NCI-H146 treated with DMSO at 0.1 percent for 48 hours (cell line): ENCODE measurements at regions not wholly inside any gene's neighbourhood (a gene's known extent, or its start where the extent isn't known, plus 50 kb on each side); places are given as distances from the start of the nearest gene placed in this dataset.

Experiments
- DNase-seq: peaks from one replicate; lab custom pipeline; 2025; ENCODE audit not compliant: unreplicated experiment; lab: John Stamatoyannopoulos, UW

DNA sequence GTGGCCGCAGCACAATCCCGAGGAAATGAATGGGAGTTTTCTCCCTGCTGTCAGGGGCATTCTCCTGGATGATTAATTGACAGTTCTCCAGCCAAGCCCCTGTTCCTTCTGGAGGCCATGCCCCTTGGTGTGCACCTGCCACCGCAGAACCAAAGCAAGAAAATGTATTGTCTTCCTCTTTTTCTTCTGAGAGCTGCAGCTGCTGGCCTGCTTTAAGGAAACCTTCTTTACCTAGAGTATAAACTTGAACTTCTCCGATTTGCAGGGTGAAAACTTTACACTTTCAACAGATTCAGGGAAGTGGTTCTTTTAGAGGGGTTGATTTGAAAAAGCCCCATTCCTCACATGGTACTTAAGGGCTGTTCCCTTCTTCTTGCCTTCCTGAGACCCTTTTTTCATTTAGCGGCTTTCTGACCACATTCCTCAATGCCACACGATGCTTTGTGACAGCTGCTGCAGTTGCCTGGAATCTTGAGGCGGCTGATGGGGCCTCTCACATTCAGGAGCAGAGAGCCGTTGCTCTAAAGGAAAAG, 402.8 kb downstream of the TXNL1 start:
- DNase-seq = no peak

DNA sequence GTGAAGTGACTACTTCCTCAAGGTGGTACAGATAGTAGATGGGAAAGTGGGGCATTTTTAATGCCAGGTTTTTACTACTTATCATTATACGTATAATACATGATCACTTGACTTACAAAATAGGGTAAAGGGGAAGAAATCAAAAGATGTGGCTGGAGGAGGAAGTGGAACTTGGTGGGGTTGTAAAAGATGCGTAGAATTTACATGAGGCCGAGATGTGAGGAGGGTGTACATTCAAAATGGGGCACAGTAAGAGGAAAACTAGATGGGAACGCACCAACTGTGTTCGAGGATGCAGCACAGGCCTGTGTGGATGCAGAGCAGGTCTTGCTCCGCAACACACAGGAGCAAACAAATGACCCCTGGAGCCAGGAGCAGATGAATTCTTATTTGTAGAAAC, 403.3 kb downstream of the TXNL1 start:
- DNase-seq = no peak

DNA sequence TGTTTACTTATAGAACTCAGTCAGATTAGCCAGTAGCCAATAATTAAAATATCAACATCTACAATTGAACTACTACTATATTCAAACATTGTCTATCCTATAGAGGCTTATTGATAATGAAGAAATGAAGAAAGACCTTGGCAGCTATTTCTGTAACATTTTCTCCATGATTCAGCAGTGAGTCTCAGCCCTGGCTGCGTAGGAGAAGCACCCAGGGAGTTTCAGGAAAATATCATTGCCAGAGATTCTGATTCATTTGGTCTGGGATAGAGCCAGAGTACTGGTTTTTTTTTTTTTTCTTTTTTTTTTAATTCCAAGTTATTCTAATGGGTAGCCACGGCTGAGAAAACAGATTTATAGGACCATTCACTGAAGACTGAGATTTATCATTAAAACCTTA, 404.8 kb downstream of the TXNL1 start:
- no peak for DNase-seq

DNA sequence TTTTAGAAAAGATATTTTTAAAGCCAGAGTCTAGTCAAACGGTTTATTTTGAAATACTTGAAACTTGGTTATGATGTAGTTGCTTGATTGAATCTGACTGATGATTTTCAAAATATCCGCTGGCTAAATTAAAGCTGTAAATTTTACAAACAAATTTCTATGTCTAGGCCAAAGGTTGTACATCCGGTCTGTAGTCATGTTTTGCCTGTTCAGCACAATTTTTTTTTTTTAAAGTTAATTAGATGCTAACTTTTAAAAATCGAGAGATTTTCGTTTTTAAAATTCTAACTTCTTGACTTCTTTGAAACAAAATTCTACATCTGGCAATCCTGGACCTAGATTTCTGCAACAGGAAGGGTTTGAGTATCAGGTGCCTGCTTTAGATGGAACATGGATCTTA, 412.4 kb downstream of the TXNL1 start:
- DNase-seq = no peak

DNA sequence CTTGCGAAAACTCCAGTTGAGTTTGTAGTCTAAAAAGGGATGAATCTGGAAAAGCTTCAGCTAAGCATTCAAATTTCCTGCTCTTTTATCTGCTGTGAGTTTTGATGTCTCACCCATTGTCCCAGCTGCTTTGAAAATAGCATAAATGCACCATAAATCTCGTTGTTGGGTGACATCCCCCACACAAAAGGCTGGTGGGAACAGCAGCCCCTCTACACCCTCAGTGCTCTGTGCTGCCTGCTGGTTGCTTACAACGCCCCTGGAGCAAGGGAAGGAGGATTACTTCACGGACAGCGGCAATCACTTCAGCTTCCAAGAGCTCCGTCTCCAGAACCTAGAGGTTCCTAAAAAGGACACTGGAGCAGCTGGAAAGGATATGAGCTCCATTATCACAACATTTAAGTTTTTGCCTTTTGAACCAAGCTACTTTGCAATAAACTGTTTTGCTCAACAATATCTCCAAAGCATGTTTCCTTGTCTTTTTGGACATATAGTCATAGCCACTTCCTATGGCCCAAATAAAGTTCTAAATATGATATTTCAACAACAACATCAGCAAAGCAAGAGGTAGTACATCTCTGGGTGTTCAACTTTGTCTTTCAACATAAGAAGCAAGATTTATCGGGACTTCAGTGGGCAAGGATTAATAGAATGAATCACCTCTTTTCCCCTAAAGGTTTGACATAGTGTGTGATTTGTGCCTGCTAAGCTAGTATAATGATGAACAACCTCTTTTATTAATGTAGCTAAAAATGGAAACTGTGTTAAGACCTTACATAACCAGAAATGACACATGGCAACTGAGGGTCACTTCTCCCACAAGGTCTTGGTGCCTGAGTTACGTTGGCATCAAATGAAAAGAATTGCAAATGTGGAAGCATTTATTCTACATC, 413.5 kb downstream of the TXNL1 start:
- DNase-seq = no peak

DNA sequence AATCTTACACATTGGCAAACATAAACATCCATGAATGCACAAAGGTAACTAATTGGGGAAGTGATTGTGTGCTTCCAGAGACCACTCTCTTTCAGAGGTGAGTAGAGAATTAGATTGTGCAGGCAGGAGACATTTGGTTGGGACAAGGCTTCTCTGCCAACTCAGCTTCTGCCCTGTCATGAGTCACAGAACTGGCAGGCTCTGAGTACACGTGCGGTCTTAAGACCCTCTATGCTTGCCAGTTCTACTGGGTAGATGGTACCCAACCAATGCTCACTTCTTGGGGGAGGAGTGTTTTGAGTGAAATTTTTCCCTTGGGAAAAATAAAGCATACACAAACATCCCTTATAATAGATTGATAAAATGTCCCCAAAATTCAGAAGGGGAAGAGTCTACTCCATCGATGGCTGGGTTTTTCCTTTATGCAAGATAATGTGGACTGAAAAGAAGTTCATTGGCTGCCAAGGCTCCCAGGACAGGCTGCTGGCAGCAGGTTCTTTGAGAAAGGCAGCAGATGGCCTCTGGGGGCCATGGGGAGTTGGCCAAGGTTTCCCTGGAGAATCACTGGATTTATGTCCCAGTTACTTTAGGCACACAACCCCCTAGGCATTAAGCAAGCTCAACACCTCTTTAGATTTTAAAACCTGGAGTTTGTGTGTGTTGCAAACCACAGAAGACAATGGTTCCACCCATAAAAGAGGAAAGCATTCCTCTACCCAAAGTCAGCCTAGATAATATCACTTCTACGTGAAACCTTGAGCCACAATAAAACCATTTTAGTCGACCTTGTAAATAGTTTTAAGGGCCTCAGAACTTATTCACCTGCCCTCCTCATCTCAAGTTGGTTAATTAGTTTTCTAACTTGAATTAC, 417.0 kb downstream of the TXNL1 start:
- DNase-seq = no peak

DNA sequence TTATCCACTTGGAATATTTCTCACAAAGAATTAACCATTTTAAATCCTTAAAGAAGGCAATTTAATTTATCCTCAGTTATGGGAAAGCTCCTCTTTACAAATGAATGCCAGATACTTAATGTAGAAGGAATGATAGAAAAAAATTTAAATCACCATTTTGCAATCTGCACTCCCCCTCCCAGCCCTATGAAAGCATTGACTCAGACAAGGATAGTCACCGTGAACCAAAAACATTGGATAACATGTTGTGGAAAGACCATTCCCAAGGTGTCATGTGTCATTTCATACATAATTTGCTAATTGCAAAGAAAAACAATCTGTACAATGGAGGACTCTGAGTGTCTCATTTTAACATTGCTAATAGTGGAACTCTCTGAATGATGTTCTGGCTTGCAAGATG, 421.0 kb downstream of the TXNL1 start:
- no peak for DNase-seq

DNA sequence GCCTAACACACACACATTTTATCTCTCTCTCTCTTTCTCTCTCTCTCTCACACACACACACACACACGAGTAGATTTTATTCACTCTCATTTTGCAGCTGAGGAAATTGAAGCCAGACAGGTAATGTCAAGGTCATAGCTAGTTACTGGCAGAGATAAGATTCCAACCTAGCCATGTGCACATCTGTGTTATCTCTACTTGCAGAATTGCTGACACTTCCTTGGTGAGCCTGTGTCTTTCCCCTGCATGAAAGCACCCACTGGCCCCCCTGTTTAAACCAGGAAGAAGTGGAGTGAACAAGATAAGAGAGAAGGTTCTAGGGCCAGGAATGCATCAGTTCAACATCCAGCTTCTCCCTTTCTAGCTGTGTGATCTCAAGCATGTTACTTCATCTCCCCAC, 423.7 kb downstream of the TXNL1 start:
- DNase-seq = no peak

DNA sequence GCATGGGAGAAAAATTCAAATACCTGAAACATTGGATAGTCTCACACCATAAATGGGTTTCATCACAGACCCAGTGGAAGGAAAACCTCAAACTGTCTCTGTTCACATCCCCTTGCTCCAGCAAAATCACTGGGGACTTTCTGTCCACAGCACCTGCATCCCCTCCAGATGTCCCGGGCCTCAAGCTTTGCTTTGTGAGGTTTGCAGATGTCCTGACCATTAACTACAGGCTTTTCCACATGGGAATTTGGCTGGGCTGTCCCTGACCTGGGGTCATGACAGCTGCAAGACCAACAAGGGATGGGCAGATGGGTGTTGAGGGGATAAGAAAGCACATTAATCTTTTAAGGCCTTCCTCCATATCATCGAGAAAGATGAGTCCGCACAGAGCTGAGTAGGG, 427.9 kb downstream of the TXNL1 start:
- no peak for DNase-seq

DNA sequence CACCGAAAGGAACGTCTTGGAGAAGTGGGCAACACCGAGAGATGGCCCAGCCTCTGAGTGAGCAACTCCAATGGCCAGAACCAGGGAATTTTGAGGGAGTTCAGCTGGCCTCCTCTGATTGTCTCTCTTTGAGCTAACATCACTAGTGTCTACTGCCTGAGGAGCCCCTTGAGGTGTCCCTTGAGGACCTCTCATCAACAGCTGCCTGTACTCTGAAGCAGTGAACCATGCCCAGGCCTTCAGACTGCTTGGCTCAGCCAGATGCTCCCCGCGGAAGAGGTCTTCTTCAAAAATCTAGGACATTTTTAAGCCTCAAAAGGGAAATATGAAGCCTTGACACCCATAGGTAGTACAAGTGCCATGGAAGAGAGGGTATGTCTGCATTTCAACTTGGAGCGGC, 430.4 kb downstream of the TXNL1 start:
- no peak for DNase-seq

DNA sequence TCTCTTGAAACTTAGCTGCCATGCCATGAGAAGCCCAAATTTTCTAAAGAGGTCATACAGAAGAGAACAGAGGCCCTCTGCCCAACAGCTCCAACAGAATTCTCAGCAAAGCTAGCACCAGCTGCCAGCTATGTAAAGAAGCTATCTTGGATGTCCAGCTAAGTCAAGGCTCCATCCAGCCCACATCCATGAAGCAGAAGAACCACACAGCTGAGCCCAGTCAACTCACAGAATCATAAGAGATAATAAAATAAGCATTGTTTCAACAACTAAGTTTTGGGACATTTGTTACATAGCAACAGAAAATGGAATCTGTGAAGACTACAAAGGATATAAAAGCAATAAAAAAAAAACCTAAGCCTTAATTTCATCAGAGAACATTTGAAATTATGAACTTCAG, 434.3 kb downstream of the TXNL1 start:
- no peak for DNase-seq

DNA sequence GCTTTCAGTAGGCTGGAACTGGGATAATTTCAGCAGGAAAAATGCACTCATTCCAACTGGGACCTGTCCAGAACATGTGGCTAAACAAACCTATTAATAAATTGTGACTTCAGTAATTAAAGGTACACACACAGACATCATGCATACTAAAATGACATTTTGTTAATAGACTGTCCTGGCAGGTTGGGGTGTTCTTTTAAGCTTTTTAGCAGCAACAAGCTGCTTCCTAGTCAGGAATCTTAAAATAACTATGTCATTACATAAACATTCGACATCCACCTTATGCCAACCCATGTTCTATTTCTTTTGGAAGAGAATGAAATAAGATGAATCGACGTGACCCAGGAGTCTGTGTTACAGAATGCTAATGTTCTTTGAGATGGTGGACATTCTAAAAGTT, 435.7 kb downstream of the TXNL1 start:
- DNase-seq = no peak

DNA sequence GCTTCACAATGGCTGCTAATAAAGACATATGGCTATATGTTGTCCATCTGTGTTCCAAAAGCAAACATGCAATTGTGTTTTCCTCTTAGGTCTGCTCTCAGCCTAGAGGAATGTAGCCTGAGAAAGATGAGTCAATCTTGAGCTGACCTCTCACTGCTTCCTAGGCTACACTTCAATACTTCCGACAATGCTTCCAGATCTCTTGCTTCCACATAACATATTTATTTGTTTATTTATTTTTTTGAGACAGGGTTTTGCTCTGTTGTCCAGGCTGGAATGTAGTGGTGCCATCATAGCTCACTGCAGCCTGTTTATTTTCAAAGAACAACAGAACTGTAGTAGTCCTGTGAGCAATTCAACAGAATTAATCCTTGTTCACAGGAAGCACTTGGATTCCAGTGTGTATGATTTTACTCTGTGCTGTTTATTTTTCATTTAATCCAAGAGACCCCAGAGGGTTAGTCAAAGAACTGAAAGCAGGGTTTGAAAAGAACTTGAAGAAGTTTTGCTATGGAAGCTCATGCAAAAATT, 437.9 kb downstream of the TXNL1 start:
- DNase-seq = no peak

DNA sequence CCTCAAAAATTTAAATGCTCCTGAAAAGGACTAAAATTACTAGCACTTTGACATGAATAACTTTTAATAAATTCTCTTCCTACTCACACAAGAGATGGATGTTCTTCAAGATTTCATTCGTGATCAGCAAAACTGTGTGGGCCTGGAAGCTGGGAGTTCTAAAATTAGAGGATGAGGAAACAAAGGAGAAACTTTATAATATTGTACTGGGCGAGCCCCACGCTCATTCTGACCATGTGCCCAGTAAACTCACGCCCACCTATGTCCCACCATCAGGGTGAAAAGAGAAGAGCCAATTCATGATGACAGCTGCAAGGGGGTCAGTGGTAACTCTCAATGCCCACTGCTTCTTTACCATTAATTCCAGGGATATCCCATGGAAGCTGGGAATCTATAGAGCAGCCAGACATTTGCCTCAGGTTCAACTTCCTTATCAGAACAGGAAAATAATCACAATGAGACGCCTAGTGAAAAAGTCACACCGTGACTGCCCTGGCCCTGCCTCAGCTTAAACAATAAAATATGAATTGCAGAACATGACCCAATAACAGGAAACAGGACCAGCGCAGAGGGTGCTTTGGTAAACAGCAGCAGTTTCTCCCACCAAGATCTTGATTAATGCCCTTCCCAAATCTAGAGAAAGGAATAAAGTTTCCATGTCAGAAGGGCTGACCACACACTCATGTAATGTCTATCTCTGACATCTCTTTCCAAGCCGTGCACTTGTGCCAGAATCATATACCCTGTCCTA, 438.6 kb downstream of the TXNL1 start:
- no peak for DNase-seq

DNA sequence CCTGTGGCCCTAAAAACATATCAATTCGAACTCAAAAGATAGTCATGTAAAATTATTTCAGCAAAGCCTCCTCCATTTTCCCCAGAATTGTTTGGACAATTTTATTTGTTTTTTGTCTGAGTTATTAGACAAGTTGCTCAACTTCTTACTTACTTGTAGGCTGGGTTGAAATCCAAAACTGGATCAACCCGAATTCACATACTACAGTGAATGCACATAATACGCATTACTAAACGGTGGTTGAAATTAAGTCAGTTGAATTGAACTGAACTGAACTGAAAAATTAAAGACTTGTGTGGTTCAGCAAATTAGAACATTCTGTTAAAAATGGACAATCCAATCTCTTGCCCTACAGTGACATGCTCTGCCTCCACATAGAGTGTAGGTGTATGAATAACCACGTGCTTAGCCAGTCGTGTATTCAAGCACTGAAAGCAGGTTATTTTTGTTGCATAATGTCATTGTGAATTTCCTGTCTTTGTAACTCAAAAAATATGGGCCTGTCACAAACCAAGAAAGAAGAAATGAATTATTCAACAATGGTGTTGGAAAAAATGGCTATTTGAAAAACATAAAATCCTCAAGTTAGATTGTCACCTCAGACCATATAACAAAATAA, 441.0 kb downstream of the TXNL1 start:
- DNase-seq = no peak

DNA sequence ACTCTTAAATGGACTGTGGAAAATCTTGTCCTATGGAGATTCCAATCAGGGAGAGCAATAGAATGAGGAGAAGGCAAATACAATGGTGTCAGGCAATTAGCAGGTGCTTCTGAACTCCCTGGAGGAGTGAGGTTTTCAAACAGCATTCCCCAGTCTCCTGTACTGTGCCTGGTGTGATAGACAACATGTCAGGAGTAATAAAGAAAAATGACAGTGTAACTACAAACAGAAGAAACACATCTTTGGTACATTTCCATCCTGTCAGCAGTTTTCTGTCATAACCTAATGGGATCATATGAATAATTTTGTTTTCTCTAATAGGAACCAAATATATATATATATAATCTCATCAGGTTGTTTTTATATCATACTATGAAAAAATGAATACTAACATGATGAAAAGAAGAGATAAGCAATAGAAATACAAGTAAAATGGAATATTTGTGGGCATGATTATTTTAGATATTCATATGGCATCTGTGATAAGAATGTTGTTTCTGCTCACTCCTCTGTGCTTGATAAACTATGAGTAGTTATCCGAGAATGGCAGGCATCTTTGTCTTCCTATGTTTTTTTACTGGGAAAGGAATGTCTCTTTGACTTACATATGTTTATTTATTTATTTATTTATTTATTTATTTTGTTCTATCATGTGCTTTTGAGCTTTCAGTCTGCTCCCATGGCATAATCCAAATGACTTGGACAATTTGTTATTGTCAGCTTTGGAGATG, 441.7 kb downstream of the TXNL1 start:
- no peak for DNase-seq

DNA sequence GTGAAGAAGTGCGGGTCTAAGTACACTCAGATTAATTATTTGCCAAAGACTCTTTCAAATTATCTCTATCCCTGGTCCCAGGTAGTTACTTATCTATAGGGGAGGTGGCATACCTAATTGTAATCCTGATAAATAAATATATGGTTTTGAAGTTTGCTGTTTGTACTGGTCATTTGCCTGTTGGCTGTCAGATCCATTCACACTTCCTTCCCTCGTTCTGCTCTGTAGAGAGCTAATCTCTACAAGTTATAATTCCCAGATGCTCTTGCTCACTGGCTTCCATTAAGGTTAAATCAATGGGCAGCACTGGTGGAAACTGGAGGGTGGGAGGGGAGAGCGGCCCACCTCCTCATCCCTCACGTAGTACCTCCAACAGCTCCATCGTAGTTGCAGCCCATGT, 447.1 kb downstream of the TXNL1 start:
- no peak for DNase-seq

DNA sequence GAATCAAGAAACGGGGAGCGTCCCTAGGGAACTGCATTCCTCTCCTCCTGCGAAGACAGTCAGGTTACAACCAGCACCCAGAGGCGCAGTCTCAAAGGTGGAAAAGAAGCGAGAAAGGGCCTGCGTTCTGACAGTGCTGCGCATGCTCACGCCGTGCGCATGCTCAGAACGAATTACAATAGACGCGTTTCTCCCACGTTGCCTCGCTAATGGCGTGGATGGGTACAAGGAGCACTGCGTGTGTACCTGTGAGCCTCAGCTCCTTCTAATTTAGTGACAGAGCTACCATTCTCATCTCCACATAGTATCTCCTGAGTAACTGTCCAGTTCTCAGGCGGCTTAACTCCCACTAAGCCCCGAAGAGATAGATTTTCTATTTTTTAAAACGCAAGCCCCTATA, 448.8 kb downstream of the TXNL1 start:
- no peak for DNase-seq

DNA sequence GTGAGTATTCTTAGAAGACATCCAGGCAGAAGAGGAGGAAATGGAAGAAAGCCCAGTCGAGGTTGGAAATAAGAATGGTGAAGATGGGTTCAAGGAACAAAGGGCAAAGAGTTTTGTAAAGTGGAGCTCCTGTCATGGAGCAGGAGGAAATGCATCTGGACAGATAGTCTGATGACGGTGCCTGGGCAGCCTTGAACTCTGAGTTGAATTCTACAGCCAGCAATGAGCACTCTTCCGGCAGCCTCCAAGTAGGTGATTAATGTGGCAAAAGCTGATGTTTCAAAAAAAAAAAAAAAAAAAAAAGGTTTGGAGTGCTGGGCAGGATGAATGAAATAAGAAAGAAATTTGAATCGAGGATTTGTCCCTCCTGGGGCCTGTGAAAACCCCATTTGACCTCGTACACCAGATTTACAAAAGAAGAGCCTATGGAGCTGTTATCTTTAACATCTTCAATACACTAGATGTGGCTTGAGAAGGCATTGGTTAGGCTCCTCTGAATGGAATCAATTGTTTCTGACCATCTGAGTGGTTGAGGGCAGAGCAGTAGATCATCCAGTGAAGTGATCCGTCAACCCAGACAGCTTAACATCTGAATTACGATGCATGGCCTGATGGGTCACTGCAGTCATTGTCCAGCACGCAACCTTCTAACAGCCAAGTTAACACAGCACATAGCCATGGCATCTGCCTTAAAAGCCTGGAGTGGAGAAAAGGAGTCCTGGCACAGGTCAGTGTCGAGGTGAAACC, 449.7 kb downstream of the TXNL1 start:
- no peak for DNase-seq
